ENCODE measurements at regions not wholly inside any gene's neighbourhood (a gene's known extent, or its start where the extent isn't known, plus 50 kb on each side); places are given as distances from the start of the nearest gene placed in this dataset.

DNA sequence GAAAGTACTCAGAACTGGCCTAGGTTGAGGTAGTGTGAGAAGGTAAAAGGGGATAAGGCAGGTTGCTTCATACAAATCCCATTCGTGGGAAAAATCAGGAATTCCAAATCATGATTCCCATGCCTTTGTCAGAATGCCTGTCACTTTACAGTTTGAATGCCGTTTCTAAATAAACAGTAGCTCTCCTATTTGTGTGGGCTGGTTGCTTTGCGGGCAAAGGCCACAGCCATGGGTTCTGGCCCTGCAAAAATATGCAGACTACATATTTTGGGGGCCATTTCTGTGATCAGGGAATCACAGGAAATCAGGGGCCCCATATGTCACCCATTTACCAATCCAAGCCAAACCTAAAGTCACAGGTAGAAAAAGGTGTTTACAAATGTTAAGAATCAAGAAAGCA, 161.3 kb upstream of the BMP4 start:
- H3K27me3 ChIP-seq (ENCODE audit: insufficient read depth, low read length): no peaks in the 10 kb centered on the region
- ChIA-PET POLR2A (ENCODE audit: partially characterized antibody) (no interaction called here), CTCF (ENCODE audit: partially characterized antibody) (no interaction called here)
- Mint-ChIP-seq H3K4me1 (peaks cover 0 to 5% (median 0%) of the 10 kb centered on the region in 4 donors), H3K27ac (no peak overlapping the region), H3K9me3 (peaks cover 0 to 8% (median under 1%) of the 10 kb centered on the region in 8 donors), H3K36me3 (no peaks in the 10 kb centered on the region), H3K4me3 (no peak overlapping the region), H3K27me3 (peaks cover 2 to 3% of the 10 kb centered on the region in 2 donors)
- H3K4me3 ChIP-seq (ENCODE audit: low read length in 2 of 2): no peak overlapping the region
- no peaks in the 10 kb centered on the region for H3K36me3 ChIP-seq (ENCODE audit: insufficient read depth, low read length)
- H3K9me3 ChIP-seq (ENCODE audit: control insufficient read depth in 1 of 2, low read length in 2 of 2): no peaks in the 10 kb centered on the region
- H3K27ac ChIP-seq (ENCODE audit: low read depth, low read length): no peak overlapping the region
- intact Hi-C loops (cut with micrococcal nuclease): no loop called here
- no peaks in the 10 kb centered on the region for H3K4me1 ChIP-seq (ENCODE audit: insufficient read depth, low read length)
- no peak for DNase-seq

DNA sequence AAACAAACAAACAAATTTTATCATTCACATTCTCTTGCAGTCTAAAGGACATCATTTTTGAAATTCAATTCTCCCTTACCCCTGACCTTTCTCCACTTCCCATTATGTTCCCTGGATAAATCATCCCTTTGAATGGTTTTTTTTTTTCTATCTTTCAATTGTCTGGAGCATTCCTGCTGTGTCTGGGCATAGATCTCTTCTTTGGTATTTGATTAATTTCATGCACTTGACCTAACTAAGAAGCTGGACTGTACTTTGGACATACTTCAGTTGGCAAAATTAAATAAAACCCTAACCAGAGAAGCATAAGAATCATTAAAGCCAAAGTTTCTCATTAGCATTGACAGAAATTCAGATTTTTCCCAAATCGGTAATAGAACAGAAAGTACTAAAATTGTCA, 163.6 kb upstream of the BMP4 start:
- Mint-ChIP-seq H3K36me3 (no peaks in the 10 kb centered on the region), H3K4me1 (peaks cover 0 to 5% (median 0%) of the 10 kb centered on the region in 4 donors), H3K27ac (no peak overlapping the region), H3K9me3 (peaks cover 0 to 4% (median 2%) of the 10 kb centered on the region in 8 donors), H3K27me3 (peaks cover 2 to 4% of the 10 kb centered on the region in 2 donors), H3K4me3 (no peak overlapping the region)
- Histone ChIP-seq H3K4me3 (ENCODE audit: low read length in 2 of 2) (no peak overlapping the region), H3K27ac (ENCODE audit: low read depth, low read length) (no peak overlapping the region), H3K36me3 (ENCODE audit: insufficient read depth, low read length) (no peaks in the 10 kb centered on the region), H3K4me1 (ENCODE audit: insufficient read depth, low read length) (no peaks in the 10 kb centered on the region), H3K9me3 (ENCODE audit: control insufficient read depth in 1 of 2, low read length in 2 of 2) (no peaks in the 10 kb centered on the region), H3K27me3 (ENCODE audit: insufficient read depth, low read length) (no peaks in the 10 kb centered on the region)
- ChIA-PET POLR2A (ENCODE audit: partially characterized antibody) (no interaction called here), CTCF (ENCODE audit: partially characterized antibody) (no interaction called here)
- intact Hi-C loops (cut with micrococcal nuclease): no loop called here
- no peak for DNase-seq

DNA sequence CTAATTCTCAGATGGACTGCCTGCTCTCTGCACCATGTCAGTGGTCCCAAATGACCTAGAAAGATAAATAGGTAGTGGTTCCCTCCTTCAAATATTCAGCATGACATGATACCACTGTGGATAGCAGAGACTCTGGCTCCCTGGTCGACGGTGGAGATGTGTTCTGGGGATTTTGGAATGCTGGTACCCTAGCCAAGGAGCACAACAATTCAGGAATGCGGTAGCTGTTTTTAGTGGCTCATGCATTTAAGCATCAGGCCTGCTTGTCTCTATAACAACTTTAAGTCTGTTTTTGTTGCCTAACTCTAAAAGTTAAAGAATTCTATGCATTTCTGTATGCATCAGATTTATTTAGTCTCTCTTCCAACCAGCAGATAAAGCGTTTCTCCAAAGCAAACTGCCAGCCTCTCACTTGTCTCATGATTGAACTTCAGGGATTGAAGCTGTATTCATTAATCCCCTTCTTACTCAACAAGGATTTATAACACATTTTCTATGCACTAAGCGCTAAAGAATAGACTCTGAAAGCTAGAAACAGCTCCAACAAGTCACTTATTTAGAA, 164.9 kb upstream of the BMP4 start:
- H3K9me3 ChIP-seq (ENCODE audit: control insufficient read depth in 1 of 2, low read length in 2 of 2): no peaks in the 10 kb centered on the region
- no peak for DNase-seq
- Mint-ChIP-seq H3K27ac (no peak overlapping the region), H3K27me3 (peaks cover 2 to 4% of the 10 kb centered on the region in 2 donors), H3K4me3 (no peak overlapping the region), H3K9me3 (peaks cover 0 to 4% (median 2%) of the 10 kb centered on the region in 8 donors), H3K4me1 (peaks cover 0 to 4% (median 0%) of the 10 kb centered on the region in 4 donors), H3K36me3 (no peaks in the 10 kb centered on the region)
- ChIA-PET CTCF (ENCODE audit: partially characterized antibody) (no interaction called here), POLR2A (ENCODE audit: partially characterized antibody) (no interaction called here)
- H3K27ac ChIP-seq (ENCODE audit: low read depth, low read length): no peak overlapping the region
- no peaks in the 10 kb centered on the region for H3K27me3 ChIP-seq (ENCODE audit: insufficient read depth, low read length)
- H3K4me1 ChIP-seq (ENCODE audit: insufficient read depth, low read length): no peaks in the 10 kb centered on the region
- no peaks in the 10 kb centered on the region for H3K36me3 ChIP-seq (ENCODE audit: insufficient read depth, low read length)
- intact Hi-C loops (cut with micrococcal nuclease): no loop called here
- H3K4me3 ChIP-seq (ENCODE audit: low read length in 2 of 2): no peak overlapping the region

DNA sequence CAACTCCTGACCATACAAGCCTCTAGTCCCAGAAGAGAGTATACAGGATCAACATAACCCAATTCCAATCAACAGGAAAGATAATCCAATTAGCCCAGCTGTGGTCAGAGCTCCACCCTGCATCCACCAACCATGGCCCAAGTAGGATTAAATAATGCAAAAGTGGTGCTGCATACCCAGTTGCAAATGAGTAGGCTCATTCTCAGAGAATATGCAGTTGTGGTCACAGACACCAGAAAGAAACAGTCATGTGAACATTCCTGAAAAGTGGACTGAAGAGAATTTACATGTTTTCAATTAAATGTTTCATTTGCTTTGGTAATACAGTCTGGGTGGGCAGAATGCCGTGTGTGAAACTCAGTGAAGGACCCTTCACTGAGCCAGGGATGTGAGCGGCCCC, 167.2 kb upstream of the BMP4 start:
- H3K9me3 ChIP-seq (ENCODE audit: control insufficient read depth in 1 of 2, low read length in 2 of 2): no peaks in the 10 kb centered on the region
- H3K36me3 ChIP-seq (ENCODE audit: insufficient read depth, low read length): no peaks in the 10 kb centered on the region
- no peak overlapping the region for H3K4me3 ChIP-seq (ENCODE audit: low read length in 2 of 2)
- Mint-ChIP-seq H3K9me3 (peaks cover 0 to 4% (median 3%) of the 10 kb centered on the region in 8 donors), H3K27me3 (peaks cover 0 to 4% of the 10 kb centered on the region in 2 donors), H3K4me1 (no peaks in the 10 kb centered on the region), H3K36me3 (no peaks in the 10 kb centered on the region), H3K4me3 (no peak overlapping the region), H3K27ac (no peak overlapping the region)
- intact Hi-C loops (cut with micrococcal nuclease): no loop called here
- no peak for DNase-seq
- POLR2A ChIA-PET (ENCODE audit: partially characterized antibody): no interaction called here
- H3K27me3 ChIP-seq (ENCODE audit: insufficient read depth, low read length): no peaks in the 10 kb centered on the region
- H3K4me1 ChIP-seq (ENCODE audit: insufficient read depth, low read length): no peaks in the 10 kb centered on the region
- H3K27ac ChIP-seq (ENCODE audit: low read depth, low read length): no peak overlapping the region
- CTCF ChIA-PET (ENCODE audit: partially characterized antibody): no interaction called here

DNA sequence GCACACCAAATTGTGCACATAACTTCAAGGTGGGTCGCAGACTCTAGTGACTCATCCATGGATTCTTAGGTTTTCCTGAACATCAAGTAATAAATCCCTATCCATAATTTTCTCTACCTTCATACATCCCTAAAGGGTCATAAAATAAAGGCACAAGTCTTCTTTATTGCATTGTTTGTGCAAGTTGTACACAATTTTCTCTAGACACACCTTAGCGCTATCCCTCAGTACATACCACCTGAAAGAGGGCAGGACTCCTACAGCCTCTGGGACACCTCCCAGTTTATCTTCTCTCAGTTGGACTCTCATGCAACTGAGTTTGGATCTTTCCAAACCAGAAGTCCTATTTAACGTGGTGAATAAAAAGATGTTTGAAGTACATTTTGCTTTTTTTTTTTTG, 168.5 kb upstream of the BMP4 start:
- H3K27me3 ChIP-seq (ENCODE audit: insufficient read depth, low read length): no peaks in the 10 kb centered on the region
- Mint-ChIP-seq H3K36me3 (no peaks in the 10 kb centered on the region), H3K4me3 (no peak overlapping the region), H3K4me1 (no peaks in the 10 kb centered on the region), H3K27ac (no peak overlapping the region), H3K27me3 (peaks cover 0 to 4% of the 10 kb centered on the region in 2 donors), H3K9me3 (peaks cover 0 to 4% (median 3%) of the 10 kb centered on the region in 8 donors)
- no peaks in the 10 kb centered on the region for H3K4me1 ChIP-seq (ENCODE audit: insufficient read depth, low read length)
- no peaks in the 10 kb centered on the region for H3K9me3 ChIP-seq (ENCODE audit: control insufficient read depth in 1 of 2, low read length in 2 of 2)
- H3K4me3 ChIP-seq (ENCODE audit: low read length in 2 of 2): no peak overlapping the region
- no peaks in the 10 kb centered on the region for H3K36me3 ChIP-seq (ENCODE audit: insufficient read depth, low read length)
- intact Hi-C loops (cut with micrococcal nuclease): no loop called here
- H3K27ac ChIP-seq (ENCODE audit: low read depth, low read length): no peak overlapping the region
- DNase-seq: no peak
- ChIA-PET POLR2A (ENCODE audit: partially characterized antibody) (no interaction called here), CTCF (ENCODE audit: partially characterized antibody) (no interaction called here)

DNA sequence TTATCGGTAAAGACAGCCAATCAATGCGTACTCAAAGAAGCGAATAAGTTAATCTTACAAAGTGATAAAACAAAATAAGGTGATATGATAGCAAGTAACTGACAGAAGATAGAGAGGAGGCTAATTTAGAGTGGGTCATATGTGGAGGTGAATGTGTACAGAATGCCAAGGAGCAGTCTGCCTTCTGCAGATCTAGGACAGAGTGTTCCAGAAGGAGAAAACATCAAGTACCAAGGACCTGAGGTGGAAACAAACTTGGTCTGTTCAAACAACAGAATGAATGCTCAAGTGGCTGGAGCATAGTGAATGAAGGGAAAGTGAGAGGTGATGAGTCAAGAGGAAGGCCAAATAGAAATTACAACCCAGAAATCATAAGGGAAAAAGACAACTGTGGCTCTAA, 170.3 kb upstream of the BMP4 start:
- Mint-ChIP-seq H3K27me3 (peaks cover 0 to 1% of the 10 kb centered on the region in 2 donors), H3K27ac (no peak overlapping the region), H3K4me3 (no peak overlapping the region), H3K9me3 (peaks cover 0 to 4% (median 2%) of the 10 kb centered on the region in 8 donors), H3K36me3 (no peaks in the 10 kb centered on the region), H3K4me1 (no peaks in the 10 kb centered on the region)
- POLR2A ChIA-PET (ENCODE audit: partially characterized antibody): interaction anchor here (0.6 kb wide), 1 partner anchor 20 kb away, joined by 3 read pairs; no protein-coding TSS in a partner anchor
- Histone ChIP-seq H3K36me3 (ENCODE audit: insufficient read depth, low read length) (no peaks in the 10 kb centered on the region), H3K9me3 (ENCODE audit: control insufficient read depth in 1 of 2, low read length in 2 of 2) (no peaks in the 10 kb centered on the region), H3K4me3 (ENCODE audit: low read length in 2 of 2) (no peak overlapping the region), H3K4me1 (ENCODE audit: insufficient read depth, low read length) (no peaks in the 10 kb centered on the region), H3K27me3 (ENCODE audit: insufficient read depth, low read length) (no peaks in the 10 kb centered on the region), H3K27ac (ENCODE audit: low read depth, low read length) (no peak overlapping the region)
- intact Hi-C loops (cut with micrococcal nuclease): no loop called here
- DNase-seq: no peak
- CTCF ChIA-PET (ENCODE audit: partially characterized antibody): no interaction called here

DNA sequence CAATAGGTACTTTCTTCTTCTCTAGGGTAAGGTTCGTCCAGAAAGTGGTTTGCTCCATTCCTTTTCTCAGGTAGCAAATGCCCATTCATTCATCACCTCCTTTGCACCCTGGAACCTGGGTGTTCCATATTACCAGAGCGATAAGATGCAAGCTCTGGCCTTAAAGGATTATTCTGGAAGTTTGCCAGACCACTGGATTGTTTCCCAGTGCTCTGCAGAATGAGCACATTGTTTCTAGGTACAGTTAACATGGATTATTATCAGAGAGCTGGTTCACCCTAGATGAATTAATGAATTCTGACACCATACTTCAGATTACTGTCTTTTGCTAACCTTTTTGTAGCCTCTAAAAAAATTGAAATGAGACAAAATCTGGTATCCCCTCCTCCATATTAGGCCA, 170.9 kb upstream of the BMP4 start:
- H3K9me3 ChIP-seq (ENCODE audit: control insufficient read depth in 1 of 2, low read length in 2 of 2): no peaks in the 10 kb centered on the region
- intact Hi-C loops (cut with micrococcal nuclease): no loop called here
- Mint-ChIP-seq H3K4me1 (no peaks in the 10 kb centered on the region), H3K4me3 (no peak overlapping the region), H3K36me3 (no peaks in the 10 kb centered on the region), H3K27ac (no peak overlapping the region), H3K9me3 (peaks cover 0 to 4% (median 2%) of the 10 kb centered on the region in 8 donors), H3K27me3 (peaks cover 0 to 1% of the 10 kb centered on the region in 2 donors)
- H3K4me3 ChIP-seq (ENCODE audit: low read length in 2 of 2): no peak overlapping the region
- ChIA-PET CTCF (ENCODE audit: partially characterized antibody) (no interaction called here), POLR2A (ENCODE audit: partially characterized antibody) (interaction anchor here (0.6 kb wide), 1 partner anchor 20 kb away, joined by 3 read pairs; no protein-coding TSS in a partner anchor)
- no peaks in the 10 kb centered on the region for H3K36me3 ChIP-seq (ENCODE audit: insufficient read depth, low read length)
- no peak for DNase-seq
- no peaks in the 10 kb centered on the region for H3K27me3 ChIP-seq (ENCODE audit: insufficient read depth, low read length)
- H3K4me1 ChIP-seq (ENCODE audit: insufficient read depth, low read length): no peaks in the 10 kb centered on the region
- no peak overlapping the region for H3K27ac ChIP-seq (ENCODE audit: low read depth, low read length)
